HG02852 (cell line): ENCODE measurements at regions not wholly inside any gene's neighbourhood (a gene's known extent, or its start where the extent isn't known, plus 50 kb on each side); places are given as distances from the start of the nearest gene placed in this dataset.
"Not testable (repeated sequence)": the region's sequence is repeated elsewhere in the genome, so short reads cannot be mapped to it uniquely, and the experiment has no call there.

Experiments
- ATAC-seq: cut with Tn5 transposase; IDR thresholded peaks from one replicate; pipeline ENCODE4 v1.9.1; 2021; ENCODE audit warnings: mild to moderate bottlenecking, moderate library complexity; ENCODE audit not compliant: unreplicated experiment

- ATAC-seq, result not testable (repeated sequence)
These were observed 627.4 kb downstream of the SPATA31A7 start for GRCh38 chr9:61817127-61817705.

DNA sequence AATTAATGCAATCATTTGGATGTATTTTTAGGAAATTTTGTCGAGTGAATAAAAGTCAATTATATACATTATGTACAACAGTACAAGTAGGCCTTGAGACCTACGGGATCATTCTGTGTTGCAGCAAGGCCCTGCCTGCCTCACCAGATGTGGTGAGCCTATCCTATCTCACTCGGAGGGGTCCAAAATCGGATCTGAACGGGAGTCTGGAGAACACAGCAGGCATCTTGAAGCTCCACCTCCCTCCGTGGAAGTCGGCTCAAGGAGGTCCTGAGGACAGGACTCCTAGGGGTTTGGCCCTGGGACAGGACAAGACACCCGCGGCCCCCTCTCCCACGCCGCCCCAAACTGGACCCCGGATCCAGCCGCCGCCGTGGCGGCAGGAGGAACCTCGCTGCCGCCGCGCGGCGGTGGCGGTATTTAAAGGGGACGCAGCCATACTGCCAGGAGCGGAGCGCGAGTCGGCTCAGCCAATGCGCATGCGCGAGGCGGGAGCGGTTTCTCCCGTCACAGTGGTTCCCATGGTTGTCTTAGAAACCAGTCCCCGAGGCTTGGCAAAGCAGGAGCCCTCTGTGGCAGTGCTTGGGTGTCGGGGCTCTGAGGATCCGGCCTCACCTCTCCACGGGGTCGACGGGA is 663.9 kb downstream of the SPATA31A7 start:
- ATAC-seq, result peak; percentile 78

- not testable (repeated sequence) for ATAC-seq
These were observed 664.4 kb downstream of the SPATA31A7 start for GRCh38 chr9:61854260-61854640.

DNA sequence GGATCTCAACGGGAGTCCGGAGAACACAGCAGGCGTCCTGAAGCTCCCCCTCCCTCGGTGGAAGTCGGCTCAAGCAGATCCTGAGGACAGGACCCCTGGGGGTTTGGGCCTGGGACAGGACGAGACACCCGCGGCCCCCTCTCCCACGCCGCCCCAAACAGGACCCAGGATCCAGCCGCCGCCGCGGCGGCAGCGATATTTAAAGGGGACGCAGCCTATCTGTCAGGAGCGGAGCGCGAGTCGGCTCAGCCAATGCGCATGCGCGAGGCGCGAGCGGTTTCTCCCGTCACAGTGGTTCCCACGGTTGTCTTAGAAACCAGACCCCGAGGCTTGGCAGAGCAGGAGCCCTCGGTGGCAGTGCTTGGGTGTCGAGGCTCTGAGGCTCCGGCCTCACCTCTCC is 666.4 kb downstream of the SPATA31A7 start:
- peak; percentile 65 for ATAC-seq

DNA sequence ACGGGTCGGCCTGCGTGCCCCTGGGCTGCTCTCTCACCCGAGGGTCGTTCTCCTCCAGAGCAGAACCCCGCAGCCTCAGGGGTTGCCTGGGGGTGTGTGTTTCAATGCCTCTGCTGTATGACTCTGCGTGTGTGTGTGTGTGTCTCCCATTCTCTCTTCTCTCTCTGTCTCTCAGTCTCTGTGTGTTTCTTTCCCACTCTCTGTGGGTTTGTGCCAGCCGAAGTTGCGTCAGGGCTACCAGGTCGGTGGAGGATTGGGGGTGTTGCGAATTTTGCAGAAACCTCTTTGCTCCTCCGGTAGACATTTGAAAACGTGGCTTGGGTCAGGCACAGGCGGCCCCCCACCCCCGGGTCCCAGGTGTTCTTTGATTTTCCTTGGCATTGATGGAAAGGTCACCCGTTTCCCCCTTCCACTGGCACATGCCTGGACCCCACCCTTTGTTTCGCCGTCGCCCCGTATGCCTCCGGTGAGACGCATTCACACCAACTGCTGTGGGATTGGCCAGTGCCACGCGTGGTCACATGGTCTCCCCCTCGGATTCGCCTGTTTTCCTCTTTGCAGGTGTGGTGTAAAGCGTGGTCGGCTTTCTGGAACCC is 667.1 kb downstream of the SPATA31A7 start:
- not testable (repeated sequence) for ATAC-seq

DNA sequence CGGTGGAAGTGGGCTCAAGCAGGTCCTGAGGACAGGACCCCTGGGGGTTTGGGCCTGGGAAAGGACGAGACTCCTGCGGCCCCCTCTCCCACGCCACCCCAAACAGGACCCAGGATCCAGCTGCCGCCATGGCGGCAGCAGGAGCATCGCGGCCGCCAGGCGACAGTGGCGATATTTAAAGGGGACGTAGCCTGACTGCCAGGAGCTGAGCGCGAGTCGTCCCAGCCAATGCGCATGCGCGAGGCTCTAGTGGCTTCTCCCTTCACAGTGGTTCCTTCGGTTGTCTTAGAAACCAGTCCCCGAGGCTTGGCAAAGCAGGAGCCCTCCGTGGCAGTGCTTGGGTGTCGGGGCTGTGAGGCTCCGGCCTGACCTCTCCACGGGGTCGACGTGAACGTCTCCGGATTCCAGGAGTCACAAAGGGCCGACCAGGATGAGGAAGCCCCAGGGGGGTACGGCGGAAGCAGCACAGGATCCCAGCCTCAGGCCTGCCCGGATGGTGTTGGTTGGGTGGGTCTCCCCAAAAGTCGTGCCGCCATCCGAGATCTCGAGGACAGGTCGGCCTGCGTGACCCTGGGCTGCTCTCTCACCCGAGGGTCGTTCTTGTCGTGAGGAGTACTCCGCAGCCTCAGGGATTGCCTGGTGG is 668.0 kb downstream of the SPATA31A7 start:
- peak; percentile 87 for ATAC-seq

DNA sequence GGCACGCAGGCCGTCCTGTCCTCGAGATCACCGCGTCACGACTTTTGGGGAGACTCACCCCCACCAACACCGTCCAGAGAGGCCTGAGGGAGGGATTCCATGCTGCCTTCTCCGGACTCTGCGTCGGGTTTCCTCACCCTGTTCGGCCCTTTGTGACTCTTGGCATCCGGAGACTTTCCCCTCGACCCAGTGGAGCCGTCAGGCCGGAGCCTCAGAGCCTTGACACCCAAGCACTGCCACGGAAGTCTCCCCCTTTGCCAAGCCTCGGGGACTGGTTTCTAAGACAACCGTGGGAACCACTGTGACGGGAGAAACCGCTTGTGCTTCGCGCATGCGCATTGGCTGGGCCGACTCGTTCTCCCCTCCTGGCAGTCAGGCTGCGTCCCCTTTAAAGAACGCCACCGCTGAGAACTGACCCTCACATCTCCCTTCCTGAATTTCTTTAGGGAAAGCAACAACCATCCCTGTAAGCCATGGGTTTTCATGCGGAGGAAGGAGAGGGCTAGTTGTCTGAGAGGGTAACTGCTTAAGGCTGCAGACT is 672.7 kb downstream of the SPATA31A7 start:
- ATAC-seq, result not testable (repeated sequence)

DNA sequence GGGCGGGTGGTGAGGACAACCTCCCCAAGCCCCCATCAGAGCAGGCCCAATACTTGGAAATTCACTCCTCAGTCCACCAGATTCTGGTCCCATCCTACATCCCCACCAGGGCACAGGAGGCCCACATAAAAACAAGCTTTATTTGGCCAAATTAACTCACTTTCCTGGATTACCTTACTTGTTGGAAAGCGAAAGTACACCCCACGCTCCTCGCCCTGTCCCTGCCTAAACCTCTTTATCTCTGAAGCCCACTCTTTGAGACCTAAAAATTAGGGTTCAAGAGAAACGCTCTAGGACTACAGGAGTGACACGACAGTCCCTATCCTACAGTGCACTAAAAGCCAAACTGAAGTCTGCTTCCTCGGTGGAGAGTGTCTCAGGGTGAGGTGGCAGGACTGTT is 674.6 kb downstream of the SPATA31A7 start:
- not testable (repeated sequence) for ATAC-seq

DNA sequence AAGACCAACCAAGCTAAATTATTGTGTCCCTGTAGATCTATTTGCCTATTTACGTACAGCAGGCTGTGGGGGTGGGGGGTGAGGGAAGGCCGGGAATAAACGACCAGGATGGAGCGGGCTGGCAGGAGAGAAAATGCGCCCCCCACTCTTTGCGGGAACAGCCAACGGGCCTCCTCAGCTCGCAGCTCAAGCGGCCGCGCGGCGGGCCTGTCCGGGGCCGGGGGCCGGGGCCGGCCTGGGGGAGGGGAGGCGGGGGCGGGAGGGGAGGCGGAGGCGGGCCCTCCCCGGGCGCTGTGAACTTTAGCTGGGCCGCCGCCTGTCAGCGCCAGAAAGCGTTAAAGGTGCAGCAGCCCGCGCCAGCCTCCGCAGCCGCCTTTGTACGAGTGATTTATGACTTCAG is 679.1 kb downstream of the SPATA31A7 start:
- not testable (repeated sequence) for ATAC-seq

- not testable (repeated sequence) for ATAC-seq
These were observed 682.5 kb downstream of the SPATA31A7 start for GRCh38 chr9:61872329-61872728.
